IPS-18a (cell line): ENCODE measurements at regions not wholly inside any gene's neighbourhood (a gene's known extent, or its start where the extent isn't known, plus 50 kb on each side); places are given as distances from the start of the nearest gene placed in this dataset.
"Not testable (repeated sequence)": the region's sequence is repeated elsewhere in the genome, so short reads cannot be mapped to it uniquely, and the experiment has no call there.

Source experiments
- H3K27ac ChIP-seq: one replicate; pipeline ENCODE4 v1.5.1; 2013; ENCODE audit warnings: low read length
- H3K27me3 ChIP-seq: one replicate; pipeline ENCODE4 v1.6.1; 2013; ENCODE audit warnings: mild to moderate bottlenecking, low read length; ENCODE audit not compliant: control insufficient read depth, insufficient read depth
- H3K36me3 ChIP-seq: one replicate; pipeline ENCODE4 v1.6.1; 2013; ENCODE audit warnings: low read depth, low read length; ENCODE audit not compliant: control insufficient read depth
- H3K4me1 ChIP-seq: one replicate; pipeline ENCODE4 v1.6.1; 2013; ENCODE audit warnings: low read depth, low read length; ENCODE audit not compliant: control insufficient read depth
- H3K4me3 ChIP-seq: one replicate; pipeline ENCODE4 v1.5.1; 2013; ENCODE audit warnings: low read length
- H3K9ac ChIP-seq: one replicate; pipeline ENCODE4 v1.6.1; 2013; ENCODE audit warnings: mild to moderate bottlenecking, low read length, moderate library complexity
- H3K9me3 ChIP-seq: one replicate; pipeline ENCODE4 v1.6.1; 2013; ENCODE audit warnings: low read depth, low read length; ENCODE audit not compliant: control insufficient read depth

GRCh38 chr2:234373060-234373459, 123.8 kb downstream of the ARL4C start:
- H3K4me1 ChIP-seq, result peaks cover 6% of the 10 kb centered on the region
- H3K27ac ChIP-seq, result no peak overlapping the region
- H3K27me3 ChIP-seq, result no peaks in the 10 kb centered on the region

GRCh38 chr2:234372506-234372905, 124.4 kb downstream of the ARL4C start:
- H3K27me3 ChIP-seq, result no peaks in the 10 kb centered on the region
- peaks cover 6% of the 10 kb centered on the region for H3K4me1 ChIP-seq
- H3K9me3 ChIP-seq, result no peaks in the 10 kb centered on the region
- no peak overlapping the region for H3K9ac ChIP-seq
- H3K27ac ChIP-seq, result no peak overlapping the region
- no peak overlapping the region for H3K4me3 ChIP-seq
- no peaks in the 10 kb centered on the region for H3K36me3 ChIP-seq

More at GRCh38 chr2:234373060-234373459, 123.8 kb downstream of the ARL4C start:
- Histone ChIP-seq H3K9ac (no peak overlapping the region), H3K36me3 (no peaks in the 10 kb centered on the region), H3K4me3 (no peak overlapping the region), H3K9me3 (no peaks in the 10 kb centered on the region)

GRCh38 chr2:234368861-234369261, 128.0 kb downstream of the ARL4C start:
- Histone ChIP-seq H3K27ac (no peak overlapping the region), H3K9me3 (no peaks in the 10 kb centered on the region), H3K36me3 (no peaks in the 10 kb centered on the region), H3K9ac (no peak overlapping the region), H3K4me1 (peaks cover 18% of the 10 kb centered on the region), H3K4me3 (no peak overlapping the region), H3K27me3 (no peaks in the 10 kb centered on the region)

- H3K4me1 ChIP-seq, result peaks cover 35% of the 10 kb centered on the region
- H3K9ac ChIP-seq, result no peak overlapping the region
- H3K9me3 ChIP-seq, result no peaks in the 10 kb centered on the region
- no peaks in the 10 kb centered on the region for H3K36me3 ChIP-seq
- no peaks in the 10 kb centered on the region for H3K27me3 ChIP-seq
- H3K27ac ChIP-seq, result no peak overlapping the region
- no peak overlapping the region for H3K4me3 ChIP-seq
Observed at GRCh38 chr2:234366891-234367290, 130.0 kb downstream of the ARL4C start.

- H3K27me3 ChIP-seq, result no peaks in the 10 kb centered on the region
- H3K9ac ChIP-seq, result no peak overlapping the region
- H3K4me1 ChIP-seq, result peaks cover 35% of the 10 kb centered on the region
- H3K4me3 ChIP-seq, result no peak overlapping the region
- no peaks in the 10 kb centered on the region for H3K9me3 ChIP-seq
- no peak overlapping the region for H3K27ac ChIP-seq
- H3K36me3 ChIP-seq, result no peaks in the 10 kb centered on the region
Observed at GRCh38 chr2:234364661-234365060, 132.2 kb downstream of the ARL4C start.

GRCh38 chr2:234363647-234364294, 133.1 kb downstream of the ARL4C start:
- Histone ChIP-seq H3K27me3 (no peaks in the 10 kb centered on the region), H3K4me1 (peaks cover 32% of the 10 kb centered on the region), H3K9ac (no peak overlapping the region), H3K9me3 (no peaks in the 10 kb centered on the region), H3K4me3 (peak overlapping the region; percentile 0), H3K27ac (peak overlapping the region; percentile 10), H3K36me3 (no peaks in the 10 kb centered on the region)

- Histone ChIP-seq H3K4me1 (peaks cover 29% of the 10 kb centered on the region), H3K9ac (no peak overlapping the region), H3K27me3 (no peaks in the 10 kb centered on the region), H3K36me3 (no peaks in the 10 kb centered on the region), H3K9me3 (no peaks in the 10 kb centered on the region), H3K4me3 (peak overlapping the region; percentile 0), H3K27ac (peak overlapping the region; percentile 10)
Observed at GRCh38 chr2:234363011-234363487, 133.8 kb downstream of the ARL4C start.

- H3K4me3 ChIP-seq, H3K27ac ChIP-seq: not testable (repeated sequence)
Observed at GRCh38 chr2:234360313-234360975, 136.4 kb downstream of the ARL4C start.

GRCh38 chr2:234357666-234358065, 139.2 kb downstream of the ARL4C start:
- H3K27me3 ChIP-seq, result no peaks in the 10 kb centered on the region
- no peak overlapping the region for H3K27ac ChIP-seq
- H3K4me3 ChIP-seq, result no peak overlapping the region
- H3K36me3 ChIP-seq, result no peaks in the 10 kb centered on the region
- H3K9ac ChIP-seq, result no peak overlapping the region
- H3K9me3 ChIP-seq, result no peaks in the 10 kb centered on the region
- peaks cover 6% of the 10 kb centered on the region for H3K4me1 ChIP-seq

More at GRCh38 chr2:234360313-234360975, 136.4 kb downstream of the ARL4C start:
- H3K4me1 ChIP-seq, result peaks cover 25% of the 10 kb centered on the region
- not testable (repeated sequence) for H3K36me3 ChIP-seq, H3K9ac ChIP-seq, H3K27me3 ChIP-seq, H3K9me3 ChIP-seq

GRCh38 chr2:234355808-234356365, 141.0 kb downstream of the ARL4C start:
- no peaks in the 10 kb centered on the region for H3K27me3 ChIP-seq
- H3K4me1 ChIP-seq, result no peaks in the 10 kb centered on the region
- H3K27ac ChIP-seq, result no peak overlapping the region
- no peak overlapping the region for H3K9ac ChIP-seq
- no peak overlapping the region for H3K4me3 ChIP-seq
- no peaks in the 10 kb centered on the region for H3K9me3 ChIP-seq
- no peaks in the 10 kb centered on the region for H3K36me3 ChIP-seq

- Histone ChIP-seq H3K27me3 (no peaks in the 10 kb centered on the region), H3K4me3 (no peak overlapping the region), H3K9ac (no peak overlapping the region), H3K4me1 (no peaks in the 10 kb centered on the region), H3K27ac (no peak overlapping the region), H3K36me3 (no peaks in the 10 kb centered on the region), H3K9me3 (no peaks in the 10 kb centered on the region)
Observed at GRCh38 chr2:234355021-234355720, 141.7 kb downstream of the ARL4C start.
